Bronchial epithelial cell (primary cell): ENCODE measurements at regions not wholly inside any gene's neighbourhood (a gene's known extent, or its start where the extent isn't known, plus 50 kb on each side); places are given as distances from the start of the nearest gene placed in this dataset.

Experiments
- DNase-seq: peaks from one replicate; pipeline ENCODE4 v3.0.0-alpha.2; 2010; ENCODE audit warnings: low read depth
- FAIRE-seq: peaks from 2 replicates; lab custom pipeline; 2011; peaks lifted over from hg19 to GRCh38; lab: Jason Lieb, UNC
- H3K27me3 ChIP-seq: 2 replicates; pipeline ENCODE4 v1.5.1; 2011; ENCODE audit warnings: low read length; ENCODE audit not compliant: control insufficient read depth, insufficient read depth
- H3K36me3 ChIP-seq: 2 replicates; pipeline ENCODE4 v1.5.1; 2011; ENCODE audit warnings: low read length; ENCODE audit not compliant: control insufficient read depth, insufficient read depth
- H3K4me3 ChIP-seq: 2 replicates; pipeline ENCODE4 v1.5.1; 2011; ENCODE audit warnings: mild to moderate bottlenecking, low read depth, low read length, control low read depth
- CTCF ChIP-seq: IDR thresholded peaks from 2 replicates; pipeline ENCODE4 v1.5.1; 2011; ENCODE audit warnings: mild to moderate bottlenecking, moderate library complexity, low read length, control low read depth, inconsistent platforms; ENCODE audit not compliant: insufficient read depth, severe bottlenecking

DNA sequence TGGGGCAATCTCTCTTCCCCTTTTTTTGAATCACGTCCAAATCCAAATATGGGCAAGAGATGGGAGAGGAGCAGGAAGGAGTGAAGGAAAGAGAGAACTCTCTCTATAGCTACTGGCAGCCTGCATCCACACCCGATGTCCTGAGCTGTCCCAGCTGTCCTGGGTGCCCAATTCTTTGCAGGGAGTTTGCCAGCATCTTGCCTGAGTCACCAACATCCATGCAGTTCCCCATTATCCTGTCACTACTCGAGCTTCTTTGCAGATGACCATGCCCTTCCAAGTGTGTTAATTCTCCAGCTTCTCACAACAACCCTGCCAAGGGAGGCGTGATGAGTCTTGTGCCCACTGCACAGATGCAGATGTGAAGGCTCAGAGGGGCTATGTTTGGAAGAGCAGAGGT lies 127.1 kb downstream of the NSG2 start:
- no peaks in the 10 kb centered on the region for H3K27me3 ChIP-seq
- DNase-seq (no peak), FAIRE-seq (no peak)
- H3K36me3 ChIP-seq = no peaks in the 10 kb centered on the region
- no peak overlapping the region for H3K4me3 ChIP-seq
- no peak for TF ChIP-seq CTCF

- DNase-seq (no peak), FAIRE-seq (no peak)
- Histone ChIP-seq H3K4me3 (no peak overlapping the region), H3K27me3 (no peaks in the 10 kb centered on the region), H3K36me3 (no peaks in the 10 kb centered on the region)
- no peak for TF ChIP-seq CTCF
These were observed 128.3 kb downstream of the NSG2 start for GRCh38 chr5:174173766-174174165.

- no peaks in the 10 kb centered on the region for H3K36me3 ChIP-seq
- TF ChIP-seq CTCF = no peak
- no peaks in the 10 kb centered on the region for H3K27me3 ChIP-seq
- DNase-seq = no peak
- FAIRE-seq = peak; percentile 68
- H3K4me3 ChIP-seq = no peak overlapping the region
These were observed 130.3 kb downstream of the NSG2 start for GRCh38 chr5:174175716-174176268.

GRCh38 chr5:174176511-174176910 lies 131.0 kb downstream of the NSG2 start:
- Histone ChIP-seq H3K27me3 (no peaks in the 10 kb centered on the region), H3K4me3 (no peak overlapping the region), H3K36me3 (no peaks in the 10 kb centered on the region)
- FAIRE-seq (no peak), DNase-seq (no peak)
- no peak for TF ChIP-seq CTCF

- no peak for DNase-seq
- H3K36me3 ChIP-seq = no peaks in the 10 kb centered on the region
- no peak overlapping the region for H3K4me3 ChIP-seq
- no peaks in the 10 kb centered on the region for H3K27me3 ChIP-seq
- no peak for TF ChIP-seq CTCF
- FAIRE-seq = no peak
These were observed 132.0 kb downstream of the NSG2 start for GRCh38 chr5:174177531-174177930.

DNA sequence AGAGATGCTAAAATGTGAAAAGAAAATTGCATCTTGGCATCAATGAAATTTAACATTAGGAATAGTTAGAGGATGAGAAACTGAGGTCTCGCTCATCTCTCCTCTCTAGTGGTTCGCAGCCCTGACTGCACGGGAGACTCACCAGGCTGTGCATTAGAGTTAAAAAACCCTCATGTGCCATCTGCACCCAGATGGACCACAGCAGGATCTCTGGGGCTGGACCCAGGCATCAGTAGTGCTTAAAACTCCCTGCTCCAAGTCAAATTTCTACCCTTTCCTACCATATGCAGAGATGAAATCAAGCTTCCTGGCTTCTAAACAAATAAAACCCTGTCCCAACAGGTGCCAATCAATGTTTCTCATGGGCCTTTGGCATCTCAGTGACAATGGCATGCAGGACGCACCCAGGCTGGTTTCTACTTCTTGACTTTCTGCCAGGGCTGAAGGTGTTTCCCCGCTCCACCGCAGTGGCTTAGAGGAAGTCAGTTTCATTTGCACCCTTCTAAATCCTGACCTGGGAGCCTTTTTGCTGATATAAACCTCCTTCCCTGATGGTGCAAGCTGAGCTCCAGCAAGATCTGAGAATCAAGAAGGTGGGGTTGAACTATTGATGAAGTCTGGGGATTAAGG lies 132.6 kb downstream of the NSG2 start:
- Histone ChIP-seq H3K27me3 (no peaks in the 10 kb centered on the region), H3K36me3 (no peaks in the 10 kb centered on the region), H3K4me3 (no peak overlapping the region)
- no peak for TF ChIP-seq CTCF
- DNase-seq (no peak), FAIRE-seq (no peak)
